ENCODE measurements at regions not wholly inside any gene's neighbourhood (a gene's known extent, or its start where the extent isn't known, plus 50 kb on each side); places are given as distances from the start of the nearest gene placed in this dataset.

DNA sequence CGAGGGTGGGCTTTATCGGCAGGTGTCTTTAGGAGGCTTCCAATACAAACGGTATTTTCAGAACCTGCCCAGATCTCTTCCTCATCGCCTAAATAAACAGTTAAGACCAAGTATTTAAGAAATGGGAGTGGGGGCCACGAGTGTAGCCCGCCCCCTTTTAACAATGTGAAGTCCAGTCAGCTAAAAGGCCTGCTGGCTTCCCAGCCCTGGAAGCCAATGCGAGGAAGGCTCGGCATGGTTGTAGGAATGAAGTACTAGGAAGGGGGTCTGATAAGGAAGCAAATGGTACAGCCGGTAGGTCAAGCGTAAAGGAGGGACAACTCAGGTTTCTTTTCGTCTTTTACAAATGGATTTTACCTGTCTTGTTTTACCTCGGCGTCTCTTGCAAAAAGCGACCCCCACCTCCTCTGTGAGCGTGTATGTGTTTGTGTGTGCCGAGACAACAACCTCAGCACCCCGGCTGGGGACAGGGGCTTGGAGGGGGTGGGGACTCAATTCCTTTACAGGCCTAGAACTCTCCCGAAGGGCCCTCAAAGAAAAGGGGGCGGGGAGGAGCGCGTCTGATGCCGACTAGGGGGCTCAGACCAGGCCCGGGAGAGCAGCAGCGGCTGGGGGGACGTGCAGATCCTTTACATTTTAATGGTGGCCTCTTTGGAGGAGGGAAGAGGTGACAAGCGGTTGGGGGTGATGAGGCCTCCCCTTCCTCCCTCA lies 147.6 kb downstream of the GPR85 start:
- Histone ChIP-seq H3K9ac (ENCODE audit: low read length) (peak overlapping the region; percentile 58), H3K27ac (ENCODE audit: low read depth, low read length) (no peak overlapping the region; the same call in 1 of the 2 replicates)
- CTCF ChIA-PET, result interaction anchor here (0.6 kb wide), 1 partner anchor 389 kb away, joined by 3 read pairs; no protein-coding TSS in a partner anchor

More for the DNA sequence above, 147.6 kb downstream of the GPR85 start:
- BruUV-seq (replicated peaks), result no TSS peak
- H2AFZ ChIP-seq (ENCODE audit: low read depth, low read length, poor library complexity, severe bottlenecking), result peak overlapping the region; percentile 20
- H3K79me2 ChIP-seq (ENCODE audit: insufficient read depth, low read length), result no peaks in the 10 kb centered on the region
- no peaks in the 10 kb centered on the region for H3K36me3 ChIP-seq (ENCODE audit: control insufficient read depth in 1 of 2, insufficient read depth in 2 of 2, low read length in 2 of 2)
- H3K9me2 ChIP-seq (ENCODE audit: insufficient read depth), result no peaks in the 10 kb centered on the region
- H3K4me1 ChIP-seq (ENCODE audit: control insufficient read depth in 1 of 2, insufficient read depth in 2 of 2, low read length in 2 of 2), result peaks cover 3 to 12% of the 10 kb centered on the region in 2 experiments; a peak in 2 of 4 replicates
- RAD21 ChIA-PET (ENCODE audit: low non-redundant PET in 1 of 2, low total read pairs in 2 of 2, uncharacterized antibody in 2 of 2, unreplicated experiment in 2 of 2), result no interaction called here
- no peaks in the 10 kb centered on the region for H3K9me3 ChIP-seq (ENCODE audit: control insufficient read depth in 1 of 2, insufficient read depth in 1 of 2, low read depth in 1 of 2, low read length in 2 of 2)
- DNase-seq (ENCODE audit: low read depth, low spot score) (no peak), ATAC-seq (peak; percentile 12)
- peak overlapping the region; percentile 84 for H3K4me3 ChIP-seq (replicated peaks in 1 of 2; ENCODE audit: low read depth in 1 of 2, low read length in 2 of 2)
- H3K4me2 ChIP-seq (ENCODE audit: low read length), result peak overlapping the region; percentile 73
- intact Hi-C loops (cut with micrococcal nuclease), result no loop called here
- POLR2A ChIA-PET, result interaction anchor here (0.9 kb wide), 1 partner anchor 15 kb away, joined by 3 read pairs; no protein-coding TSS in a partner anchor
- no peak for TF ChIP-seq POLR2A (IDR thresholded peaks at IDR 0.05; ENCODE audit: borderline replicate concordance, extremely low read depth, insufficient read depth, insufficient read length)
- TF ChIP-seq, protein P1, sequence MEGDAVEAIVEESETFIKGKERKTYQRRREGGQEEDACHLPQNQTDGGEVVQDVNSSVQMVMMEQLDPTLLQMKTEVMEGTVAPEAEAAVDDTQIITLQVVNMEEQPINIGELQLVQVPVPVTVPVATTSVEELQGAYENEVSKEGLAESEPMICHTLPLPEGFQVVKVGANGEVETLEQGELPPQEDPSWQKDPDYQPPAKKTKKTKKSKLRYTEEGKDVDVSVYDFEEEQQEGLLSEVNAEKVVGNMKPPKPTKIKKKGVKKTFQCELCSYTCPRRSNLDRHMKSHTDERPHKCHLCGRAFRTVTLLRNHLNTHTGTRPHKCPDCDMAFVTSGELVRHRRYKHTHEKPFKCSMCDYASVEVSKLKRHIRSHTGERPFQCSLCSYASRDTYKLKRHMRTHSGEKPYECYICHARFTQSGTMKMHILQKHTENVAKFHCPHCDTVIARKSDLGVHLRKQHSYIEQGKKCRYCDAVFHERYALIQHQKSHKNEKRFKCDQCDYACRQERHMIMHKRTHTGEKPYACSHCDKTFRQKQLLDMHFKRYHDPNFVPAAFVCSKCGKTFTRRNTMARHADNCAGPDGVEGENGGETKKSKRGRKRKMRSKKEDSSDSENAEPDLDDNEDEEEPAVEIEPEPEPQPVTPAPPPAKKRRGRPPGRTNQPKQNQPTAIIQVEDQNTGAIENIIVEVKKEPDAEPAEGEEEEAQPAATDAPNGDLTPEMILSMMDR (IDR thresholded peaks at IDR 0.05 in 2 of 3, conservative IDR thresholded peaks at IDR 0.05 in 1 of 3; ENCODE audit: borderline replicate concordance in 1 of 3, insufficient read depth in 1 of 3, low read depth in 2 of 3, low read length in 2 of 3), result no peak
- peak; percentile 31 for TF ChIP-seq YY1 (IDR thresholded peaks at IDR 0.05; ENCODE audit: extremely low read depth, insufficient replicate concordance, low read depth, low read length)
- no peak for TF ChIP-seq JUND (IDR thresholded peaks at IDR 0.05)
- no peaks in the 10 kb centered on the region for H4K20me1 ChIP-seq (ENCODE audit: insufficient read depth)
- H3K27me3 ChIP-seq (ENCODE audit: insufficient read depth, low read length), result no peaks in the 10 kb centered on the region
